ENCODE measurements at regions not wholly inside any gene's neighbourhood (a gene's known extent, or its start where the extent isn't known, plus 50 kb on each side); places are given as distances from the start of the nearest gene placed in this dataset.
"Not testable (repeated sequence)": the region's sequence is repeated elsewhere in the genome, so short reads cannot be mapped to it uniquely, and the experiment has no call there.

DNA sequence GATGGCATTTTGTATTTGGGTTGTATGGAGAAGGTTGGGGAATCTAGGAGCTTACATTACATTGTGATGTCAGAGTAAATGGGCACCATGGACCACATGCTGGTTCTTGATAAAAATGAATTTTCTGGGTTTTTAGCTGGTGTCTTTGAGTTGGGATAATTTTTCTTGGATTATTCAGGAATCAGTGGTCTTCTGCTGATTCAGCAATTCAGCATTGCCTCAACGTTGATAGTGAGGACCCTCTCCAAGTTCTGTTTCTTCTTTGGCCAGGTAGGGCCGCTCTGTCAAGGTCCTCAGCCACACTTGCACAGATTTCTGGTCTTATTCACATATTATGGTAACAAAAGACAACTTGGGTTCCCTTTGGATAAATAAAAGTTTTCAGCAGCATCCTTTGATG is 312.0 kb upstream of the TPK1 start:
- TF ChIP-seq, protein P1, sequence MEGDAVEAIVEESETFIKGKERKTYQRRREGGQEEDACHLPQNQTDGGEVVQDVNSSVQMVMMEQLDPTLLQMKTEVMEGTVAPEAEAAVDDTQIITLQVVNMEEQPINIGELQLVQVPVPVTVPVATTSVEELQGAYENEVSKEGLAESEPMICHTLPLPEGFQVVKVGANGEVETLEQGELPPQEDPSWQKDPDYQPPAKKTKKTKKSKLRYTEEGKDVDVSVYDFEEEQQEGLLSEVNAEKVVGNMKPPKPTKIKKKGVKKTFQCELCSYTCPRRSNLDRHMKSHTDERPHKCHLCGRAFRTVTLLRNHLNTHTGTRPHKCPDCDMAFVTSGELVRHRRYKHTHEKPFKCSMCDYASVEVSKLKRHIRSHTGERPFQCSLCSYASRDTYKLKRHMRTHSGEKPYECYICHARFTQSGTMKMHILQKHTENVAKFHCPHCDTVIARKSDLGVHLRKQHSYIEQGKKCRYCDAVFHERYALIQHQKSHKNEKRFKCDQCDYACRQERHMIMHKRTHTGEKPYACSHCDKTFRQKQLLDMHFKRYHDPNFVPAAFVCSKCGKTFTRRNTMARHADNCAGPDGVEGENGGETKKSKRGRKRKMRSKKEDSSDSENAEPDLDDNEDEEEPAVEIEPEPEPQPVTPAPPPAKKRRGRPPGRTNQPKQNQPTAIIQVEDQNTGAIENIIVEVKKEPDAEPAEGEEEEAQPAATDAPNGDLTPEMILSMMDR (IDR thresholded peaks at IDR 0.05; ENCODE audit: borderline replicate concordance, control extremely low read depth, extremely low read depth, insufficient read depth, missing control alignments), result no peak
- in situ Hi-C loops (cut with MboI; ENCODE audit: low sequenced_read_pairs, unreplicated experiment), result no loop called here
- no peak for DNase-seq (ENCODE audit: low spot score)

DNA sequence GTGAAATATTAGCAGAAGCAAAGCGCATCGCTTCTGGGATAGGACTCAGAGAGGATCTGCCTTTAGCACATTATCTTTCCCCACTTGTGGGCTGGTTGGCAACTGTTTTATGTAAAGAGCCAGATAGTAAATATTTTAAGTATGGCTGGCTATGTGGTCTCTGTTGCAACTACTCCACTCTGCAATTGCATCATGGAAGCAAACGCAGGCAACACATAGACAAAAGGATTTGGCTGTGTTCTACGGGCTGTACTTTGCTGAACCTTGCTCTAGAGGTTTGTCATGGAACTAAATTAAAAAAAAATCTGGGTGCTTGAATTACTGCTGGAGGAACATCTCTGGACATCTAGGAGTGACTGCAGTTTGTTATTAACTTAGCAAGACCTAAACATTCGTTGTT is 307.8 kb upstream of the TPK1 start:
- no peak for DNase-seq (ENCODE audit: low spot score)
- TF ChIP-seq, protein P1 (IDR thresholded peaks at IDR 0.05; ENCODE audit: borderline replicate concordance, control extremely low read depth, extremely low read depth, insufficient read depth, missing control alignments), result no peak
- in situ Hi-C loops (cut with MboI; ENCODE audit: low sequenced_read_pairs, unreplicated experiment), result no loop called here

DNA sequence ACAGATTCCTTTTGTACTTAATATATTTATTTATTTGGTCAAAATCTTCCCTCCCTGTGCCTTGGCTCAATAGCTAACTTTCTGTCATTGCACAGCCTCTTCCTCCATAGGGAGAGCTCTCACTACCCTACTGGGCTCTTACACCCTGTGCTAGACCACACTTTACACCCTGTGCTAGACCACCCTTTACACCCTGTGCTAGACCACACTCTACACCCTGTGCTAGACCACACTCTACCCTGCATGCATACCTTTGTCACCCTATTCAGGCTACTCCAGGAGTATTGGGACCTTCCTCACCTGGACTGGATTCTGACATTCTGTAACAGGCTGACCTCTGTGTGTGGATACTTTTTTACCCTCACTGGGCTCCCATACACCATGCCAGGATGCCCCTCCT is 298.5 kb upstream of the TPK1 start:
- TF ChIP-seq, protein P1 (IDR thresholded peaks at IDR 0.05; ENCODE audit: borderline replicate concordance, control extremely low read depth, extremely low read depth, insufficient read depth, missing control alignments), result no peak
- in situ Hi-C loops (cut with MboI; ENCODE audit: low sequenced_read_pairs, unreplicated experiment), result no loop called here

DNA sequence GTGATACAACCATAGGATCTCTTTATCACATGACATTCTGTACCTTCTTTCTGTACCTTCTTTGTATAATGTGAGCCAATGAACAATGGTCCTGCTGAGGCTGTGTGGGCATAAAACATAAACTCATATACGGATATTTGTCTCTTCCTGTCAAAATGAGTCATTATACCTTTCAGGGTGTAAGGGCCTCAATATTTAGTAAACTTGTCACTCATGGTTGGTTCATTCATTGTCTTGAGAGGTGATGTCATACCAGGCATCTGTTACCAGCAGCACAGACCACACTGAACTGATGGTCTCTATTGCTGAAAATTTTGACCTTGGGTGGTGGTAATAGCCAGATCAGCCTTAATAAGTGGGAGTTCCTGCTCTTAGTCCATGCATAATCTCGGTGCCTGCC is 287.6 kb upstream of the TPK1 start:
- TF ChIP-seq, protein P1 (IDR thresholded peaks at IDR 0.05; ENCODE audit: borderline replicate concordance, control extremely low read depth, extremely low read depth, insufficient read depth, missing control alignments), result no peak
- no peak for DNase-seq (ENCODE audit: low spot score)
- in situ Hi-C loops (cut with MboI; ENCODE audit: low sequenced_read_pairs, unreplicated experiment), result no loop called here

More for the DNA sequence above, 298.5 kb upstream of the TPK1 start:
- DNase-seq (ENCODE audit: low spot score), result no peak

DNA sequence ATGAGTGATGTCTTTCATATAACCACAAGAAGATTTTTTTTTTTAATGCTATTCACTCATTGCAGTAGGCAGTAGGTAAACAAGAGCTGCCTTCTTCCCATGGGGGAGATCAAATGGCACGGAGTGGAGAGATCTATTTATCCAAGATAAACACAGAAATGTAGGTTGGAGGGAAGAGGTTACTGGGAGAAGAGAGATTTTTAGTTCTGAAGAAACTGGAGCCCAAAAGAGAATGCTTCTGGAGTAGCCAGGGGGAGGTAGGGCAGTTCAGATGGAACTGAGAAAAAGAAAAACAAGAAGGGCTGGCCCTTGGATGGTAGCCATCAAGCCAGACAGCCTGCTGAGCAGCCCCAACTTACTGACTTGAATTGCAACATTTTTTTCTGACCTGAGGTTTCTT is 270.1 kb upstream of the TPK1 start:
- in situ Hi-C loops (cut with MboI; ENCODE audit: low sequenced_read_pairs, unreplicated experiment), result no loop called here
- no peak for DNase-seq (ENCODE audit: low spot score)
- TF ChIP-seq, protein P1 (IDR thresholded peaks at IDR 0.05; ENCODE audit: borderline replicate concordance, control extremely low read depth, extremely low read depth, insufficient read depth, missing control alignments), result no peak

DNA sequence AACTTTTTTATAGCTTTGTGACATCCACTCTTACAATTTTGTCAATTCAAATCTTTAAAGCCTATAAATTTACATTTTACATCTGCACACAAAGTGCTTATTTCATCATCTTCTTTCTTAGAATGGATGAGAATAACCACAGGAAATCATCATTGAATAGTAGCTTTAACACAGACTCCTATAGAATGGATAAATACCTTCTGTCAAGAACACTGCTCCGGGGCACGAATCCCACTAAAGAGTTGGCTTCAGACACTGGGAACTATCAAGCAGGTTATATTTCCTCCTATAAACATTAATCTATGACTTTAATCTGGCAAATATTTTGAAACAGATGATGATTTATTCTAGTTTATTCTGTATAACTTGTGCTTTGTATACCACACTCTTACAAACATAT is 269.7 kb upstream of the TPK1 start:
- no peak for DNase-seq (ENCODE audit: low spot score)
- TF ChIP-seq, protein P1 (IDR thresholded peaks at IDR 0.05; ENCODE audit: borderline replicate concordance, control extremely low read depth, extremely low read depth, insufficient read depth, missing control alignments), result no peak
- in situ Hi-C loops (cut with MboI; ENCODE audit: low sequenced_read_pairs, unreplicated experiment), result no loop called here

DNA sequence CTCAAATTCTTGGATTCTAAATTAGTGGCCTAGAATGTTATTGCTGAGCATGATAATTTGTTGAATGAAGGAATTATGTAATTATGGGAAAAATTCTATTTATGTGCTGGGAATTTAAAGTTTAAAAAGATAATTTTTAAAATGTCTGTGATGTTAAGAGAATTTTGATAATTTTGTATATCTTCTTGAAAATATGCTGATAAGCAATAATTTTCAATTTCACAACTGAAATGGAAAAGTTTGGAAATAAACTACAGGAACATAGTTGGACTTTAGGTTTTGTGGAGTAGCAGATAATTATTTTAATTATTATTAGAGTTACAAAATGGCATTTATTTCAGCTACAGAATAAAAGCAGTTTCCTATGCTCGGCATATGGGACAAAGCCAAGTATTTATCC is 268.5 kb upstream of the TPK1 start:
- TF ChIP-seq, protein P1 (IDR thresholded peaks at IDR 0.05; ENCODE audit: borderline replicate concordance, control extremely low read depth, extremely low read depth, insufficient read depth, missing control alignments), result no peak
- no peak for DNase-seq (ENCODE audit: low spot score)
- in situ Hi-C loops (cut with MboI; ENCODE audit: low sequenced_read_pairs, unreplicated experiment), result no loop called here

DNA sequence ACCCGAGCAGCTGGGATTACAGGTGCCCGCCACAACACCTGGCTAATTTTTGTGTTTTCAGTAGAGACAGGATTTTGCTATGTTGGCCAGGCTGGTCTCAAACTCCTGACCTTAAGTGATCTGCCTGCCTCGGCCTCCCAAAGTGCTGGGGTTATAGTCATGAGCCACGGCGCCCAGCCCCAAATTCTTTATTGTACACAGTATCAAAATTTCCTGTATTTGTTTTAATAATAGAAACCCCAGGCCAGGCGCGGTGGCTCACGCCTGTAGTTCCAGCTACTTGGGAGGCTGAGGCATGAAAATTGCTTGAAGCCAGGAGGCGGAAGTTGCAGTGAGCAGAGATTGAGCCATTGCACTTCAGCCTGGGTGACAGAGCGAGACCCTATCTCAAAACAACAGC is 266.3 kb upstream of the TPK1 start:
- DNase-seq (ENCODE audit: low spot score); in situ Hi-C loops (cut with MboI; ENCODE audit: low sequenced_read_pairs, unreplicated experiment): not testable (repeated sequence)
